Fibroblast of mammary gland (primary cell): ENCODE measurements at regions not wholly inside any gene's neighbourhood (a gene's known extent, or its start where the extent isn't known, plus 50 kb on each side); places are given as distances from the start of the nearest gene placed in this dataset.

Experiments used
- DNase-seq: peaks from one replicate; pipeline ENCODE4 v3.0.0-alpha.2; 2010; ENCODE audit warnings: low read depth
- H3K4me3 ChIP-seq: 2 replicates; pipeline ENCODE4 v1.5.1; 2011; ENCODE audit warnings: low read depth, mild to moderate bottlenecking, low read length, moderate library complexity; ENCODE audit not compliant: control insufficient read depth
- TF ChIP-seq, protein P1 (sequence below): conservative IDR thresholded peaks from 2 replicates; pipeline ENCODE4 v1.5.1; 2011; ENCODE audit warnings: low read depth, low read length, inconsistent platforms; ENCODE audit not compliant: control insufficient read depth, insufficient read depth

DNA sequence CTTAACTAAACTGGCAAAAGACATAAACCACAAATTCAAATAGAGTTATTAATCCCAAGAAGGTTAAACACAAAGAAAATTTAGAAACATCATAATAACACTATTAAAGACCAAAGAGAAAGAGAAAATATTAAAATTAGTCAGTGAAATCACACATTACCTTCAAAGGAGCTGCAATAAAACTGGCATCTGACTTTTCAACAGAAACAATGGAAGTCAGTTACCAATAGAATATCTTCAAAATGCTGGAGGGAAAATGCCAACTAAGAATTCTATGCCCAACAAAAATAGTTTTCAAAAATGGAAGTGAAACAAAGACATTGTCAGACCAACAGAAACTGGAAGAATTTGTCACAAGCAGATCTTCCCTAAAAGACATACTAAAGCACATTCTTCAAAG is 68.7 kb upstream of the RNF7 start:
- no peak overlapping the region for H3K4me3 ChIP-seq
- DNase-seq, result no peak
- TF ChIP-seq, protein P1, sequence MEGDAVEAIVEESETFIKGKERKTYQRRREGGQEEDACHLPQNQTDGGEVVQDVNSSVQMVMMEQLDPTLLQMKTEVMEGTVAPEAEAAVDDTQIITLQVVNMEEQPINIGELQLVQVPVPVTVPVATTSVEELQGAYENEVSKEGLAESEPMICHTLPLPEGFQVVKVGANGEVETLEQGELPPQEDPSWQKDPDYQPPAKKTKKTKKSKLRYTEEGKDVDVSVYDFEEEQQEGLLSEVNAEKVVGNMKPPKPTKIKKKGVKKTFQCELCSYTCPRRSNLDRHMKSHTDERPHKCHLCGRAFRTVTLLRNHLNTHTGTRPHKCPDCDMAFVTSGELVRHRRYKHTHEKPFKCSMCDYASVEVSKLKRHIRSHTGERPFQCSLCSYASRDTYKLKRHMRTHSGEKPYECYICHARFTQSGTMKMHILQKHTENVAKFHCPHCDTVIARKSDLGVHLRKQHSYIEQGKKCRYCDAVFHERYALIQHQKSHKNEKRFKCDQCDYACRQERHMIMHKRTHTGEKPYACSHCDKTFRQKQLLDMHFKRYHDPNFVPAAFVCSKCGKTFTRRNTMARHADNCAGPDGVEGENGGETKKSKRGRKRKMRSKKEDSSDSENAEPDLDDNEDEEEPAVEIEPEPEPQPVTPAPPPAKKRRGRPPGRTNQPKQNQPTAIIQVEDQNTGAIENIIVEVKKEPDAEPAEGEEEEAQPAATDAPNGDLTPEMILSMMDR, result no peak

DNA sequence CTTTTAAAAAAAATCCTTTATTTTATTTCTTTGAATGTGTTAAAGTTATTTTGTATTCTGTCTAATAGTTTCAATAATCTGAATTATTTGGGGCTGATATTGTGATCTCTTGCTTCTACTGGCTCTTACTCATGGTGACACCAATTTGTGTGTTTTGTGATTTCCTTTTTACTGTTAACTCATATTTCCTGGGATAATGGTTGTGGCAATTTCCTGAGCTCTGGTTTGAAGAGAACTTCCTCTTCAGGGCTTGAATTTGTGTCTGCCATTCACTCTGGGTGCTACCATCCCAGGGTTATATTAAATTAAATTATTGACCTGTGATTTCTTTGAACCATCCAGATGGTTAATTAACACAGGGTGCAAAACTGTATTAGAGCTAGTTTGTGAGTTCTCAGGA is 60.4 kb upstream of the RNF7 start:
- TF ChIP-seq, protein P1, result no peak
- no peak overlapping the region for H3K4me3 ChIP-seq
- no peak for DNase-seq

DNA sequence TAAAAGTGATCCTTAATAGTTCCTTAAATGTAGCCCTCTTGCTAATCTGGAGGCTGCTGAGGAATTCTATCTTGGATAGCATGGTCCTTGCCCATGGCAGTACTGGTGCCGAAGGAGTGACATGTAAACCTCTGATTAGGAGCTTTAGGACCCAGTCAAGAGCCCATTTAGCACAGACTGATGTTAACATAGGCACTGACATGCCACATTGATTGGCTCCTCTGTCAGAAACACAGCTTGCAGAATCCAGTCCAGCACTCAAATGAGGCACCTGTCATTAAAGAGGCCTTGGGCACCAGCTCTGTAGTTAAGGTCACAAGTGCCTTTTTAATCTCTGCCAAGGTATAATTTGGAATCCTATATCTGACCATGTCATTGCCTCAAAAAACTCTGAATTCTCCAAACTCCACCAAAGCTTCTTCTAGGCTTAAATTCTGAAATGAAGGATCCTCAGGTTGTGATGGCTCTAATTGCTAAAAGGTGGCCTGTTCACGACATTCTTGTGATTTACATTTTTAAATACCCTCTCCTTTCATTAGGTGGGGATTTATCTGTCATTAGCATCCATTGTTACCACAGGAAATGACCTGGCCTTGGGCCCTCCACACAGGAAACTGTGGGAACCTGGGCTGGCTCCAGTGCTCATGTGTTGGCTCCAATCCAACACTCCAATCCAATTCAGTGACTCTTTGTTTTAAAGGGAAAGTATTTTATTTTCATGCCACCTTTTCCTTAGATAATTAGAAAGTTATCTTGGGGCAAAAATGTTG is 57.3 kb upstream of the RNF7 start:
- H3K4me3 ChIP-seq, result no peak overlapping the region
- TF ChIP-seq, protein P1, result no peak
- peak; percentile 62 for DNase-seq

DNA sequence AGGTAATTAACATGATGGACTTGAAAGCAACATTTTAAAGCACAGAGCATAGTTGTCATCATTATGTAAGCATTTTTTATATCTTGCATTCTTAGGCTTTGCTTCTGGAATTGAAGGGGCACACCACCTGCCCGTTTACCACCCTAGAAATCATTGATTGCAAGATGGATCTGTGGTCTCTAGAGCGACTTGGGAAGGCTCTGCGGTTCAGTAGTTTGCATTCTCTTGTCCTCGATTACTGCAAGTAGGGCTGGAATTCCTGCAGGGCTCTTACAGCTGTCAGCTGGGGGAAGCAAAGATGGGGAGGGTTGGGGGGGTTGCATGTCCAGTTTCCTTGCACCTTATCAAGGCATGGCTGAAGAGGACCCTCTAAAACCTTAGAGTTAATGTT is 56.7 kb upstream of the RNF7 start:
- DNase-seq, result no peak

DNA sequence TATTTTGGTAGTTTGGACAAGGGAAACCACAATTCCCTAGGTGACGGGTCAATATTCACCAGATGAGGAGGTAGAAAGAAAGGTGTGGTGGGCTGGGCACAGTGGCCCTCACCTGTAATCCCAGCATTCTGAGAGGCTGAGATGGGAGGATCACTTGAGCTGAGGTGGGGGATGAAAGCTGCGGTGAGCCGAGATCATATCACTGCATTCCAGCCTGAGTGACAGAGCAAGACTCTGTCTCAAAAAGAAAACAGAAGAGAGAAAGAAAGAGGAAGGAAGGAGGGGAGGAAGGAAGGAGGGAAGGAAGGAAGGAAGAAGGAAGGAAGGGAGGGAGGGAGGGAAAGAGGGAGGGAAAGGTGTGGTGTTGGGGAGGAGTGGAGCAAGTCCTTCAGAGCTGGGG is 56.1 kb upstream of the RNF7 start:
- TF ChIP-seq, protein P1, result no peak
- DNase-seq, result no peak
- no peak overlapping the region for H3K4me3 ChIP-seq

More for the DNA sequence above, 56.7 kb upstream of the RNF7 start:
- no peak overlapping the region for H3K4me3 ChIP-seq
- TF ChIP-seq, protein P1, result no peak

DNA sequence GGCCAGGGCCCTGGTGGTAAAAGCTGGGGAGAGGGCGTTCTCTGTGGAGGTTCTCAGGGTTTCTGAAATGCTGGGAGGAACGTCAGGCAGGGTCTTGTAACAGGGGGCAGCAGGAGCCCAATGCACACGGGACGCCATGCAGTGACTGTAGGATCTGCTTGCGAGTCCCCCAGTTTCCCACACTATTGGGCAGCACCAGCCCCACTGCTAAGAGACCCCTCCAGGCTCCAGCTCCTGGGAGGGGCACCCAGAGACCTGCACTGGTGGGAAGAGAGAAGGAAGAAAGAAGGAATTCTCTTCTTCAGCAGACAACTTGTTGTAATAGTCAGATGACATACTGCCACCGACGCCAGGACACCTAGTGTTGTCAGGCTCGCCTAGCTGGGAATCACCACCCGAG is 55.2 kb upstream of the RNF7 start:
- TF ChIP-seq, protein P1, result no peak

More for the DNA sequence above, 55.2 kb upstream of the RNF7 start:
- DNase-seq, result no peak
- H3K4me3 ChIP-seq, result no peak overlapping the region
